ENCODE measurements at regions not wholly inside any gene's neighbourhood (a gene's known extent, or its start where the extent isn't known, plus 50 kb on each side); places are given as distances from the start of the nearest gene placed in this dataset.

DNA sequence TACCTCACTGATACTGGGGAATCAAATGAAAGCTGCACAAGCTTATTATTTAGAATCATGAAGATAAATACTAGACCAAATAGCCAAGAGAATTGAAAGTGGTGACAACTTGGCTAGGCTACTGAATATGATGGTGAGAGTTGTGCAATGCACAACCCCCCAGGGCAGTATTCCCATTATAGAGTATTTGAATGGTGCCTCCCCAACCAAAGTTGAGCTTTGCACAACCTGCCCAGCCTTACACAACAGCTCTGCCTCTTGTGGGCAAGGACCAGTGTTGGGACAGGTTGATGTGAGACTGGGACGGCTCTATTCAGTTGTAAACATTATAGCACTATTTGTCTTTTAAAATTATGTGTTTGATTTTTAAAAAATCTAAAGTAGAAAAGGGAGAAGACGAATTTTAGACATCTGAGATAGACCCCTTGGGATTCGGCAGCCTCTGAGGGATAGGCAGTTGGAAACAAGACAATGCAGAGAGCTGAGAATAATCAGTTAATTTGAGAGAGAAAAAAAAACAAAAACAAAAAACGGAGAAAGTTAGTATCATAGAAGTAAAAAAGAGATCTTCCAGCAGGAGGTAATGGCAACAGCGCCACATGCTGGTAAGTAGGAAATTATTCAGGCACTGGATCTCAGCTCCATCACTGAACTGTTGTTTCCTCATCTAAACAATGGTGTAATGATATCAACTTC lies 91.0 kb upstream of the KCNA3 start:
- BruUV-seq (replicated peaks), result no TSS peak
- Histone ChIP-seq H3K9me3 (ENCODE audit: low read length) (no peaks in the 10 kb centered on the region), H3K4me2 (ENCODE audit: low read depth, low read length) (no peak overlapping the region), H3K79me2 (ENCODE audit: insufficient read depth, low read length) (no peaks in the 10 kb centered on the region), H2AFZ (ENCODE audit: low read length) (no peak overlapping the region), H3K9ac (ENCODE audit: insufficient read depth, low read depth, low read length) (no peak overlapping the region), H3K36me3 (replicated peaks in 1 of 2; ENCODE audit: control insufficient read depth in 1 of 2, insufficient read depth in 2 of 2, low read length in 2 of 2) (no peaks in the 10 kb centered on the region), H3K27me3 (ENCODE audit: control insufficient read depth in 1 of 2, insufficient read depth in 2 of 2, low read length in 2 of 2) (no peaks in the 10 kb centered on the region), H3K4me3 (replicated peaks in 1 of 3; ENCODE audit: insufficient read depth in 1 of 3, low read depth in 2 of 3, low read length in 3 of 3) (no peak overlapping the region), H4K20me1 (ENCODE audit: insufficient read depth, low read length) (no peaks in the 10 kb centered on the region), H3K27ac (ENCODE audit: extremely low read length, insufficient read depth, low read length) (no peak overlapping the region), H3K4me1 (ENCODE audit: insufficient read depth, low read length) (no peaks in the 10 kb centered on the region)
- WGBS (ENCODE audit: low lambda C conversion rate), result 3% methylated on average over 5 of the region's 5 CpGs
- TF ChIP-seq ZNF747 (CRISPR knock-in tag; IDR thresholded peaks at IDR 0.05; ENCODE audit: borderline replicate concordance), result no peak
- TF ChIP-seq, protein P1, sequence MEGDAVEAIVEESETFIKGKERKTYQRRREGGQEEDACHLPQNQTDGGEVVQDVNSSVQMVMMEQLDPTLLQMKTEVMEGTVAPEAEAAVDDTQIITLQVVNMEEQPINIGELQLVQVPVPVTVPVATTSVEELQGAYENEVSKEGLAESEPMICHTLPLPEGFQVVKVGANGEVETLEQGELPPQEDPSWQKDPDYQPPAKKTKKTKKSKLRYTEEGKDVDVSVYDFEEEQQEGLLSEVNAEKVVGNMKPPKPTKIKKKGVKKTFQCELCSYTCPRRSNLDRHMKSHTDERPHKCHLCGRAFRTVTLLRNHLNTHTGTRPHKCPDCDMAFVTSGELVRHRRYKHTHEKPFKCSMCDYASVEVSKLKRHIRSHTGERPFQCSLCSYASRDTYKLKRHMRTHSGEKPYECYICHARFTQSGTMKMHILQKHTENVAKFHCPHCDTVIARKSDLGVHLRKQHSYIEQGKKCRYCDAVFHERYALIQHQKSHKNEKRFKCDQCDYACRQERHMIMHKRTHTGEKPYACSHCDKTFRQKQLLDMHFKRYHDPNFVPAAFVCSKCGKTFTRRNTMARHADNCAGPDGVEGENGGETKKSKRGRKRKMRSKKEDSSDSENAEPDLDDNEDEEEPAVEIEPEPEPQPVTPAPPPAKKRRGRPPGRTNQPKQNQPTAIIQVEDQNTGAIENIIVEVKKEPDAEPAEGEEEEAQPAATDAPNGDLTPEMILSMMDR (CRISPR knock-in tag; IDR thresholded peaks at IDR 0.05), result peak; percentile 62
- no peak for TF ChIP-seq MED13 (CRISPR knock-in tag; IDR thresholded peaks at IDR 0.05)
- TF ChIP-seq STAG1 (CRISPR knock-in tag; IDR thresholded peaks at IDR 0.05), result peak; percentile 67
- TF ChIP-seq, protein P2, sequence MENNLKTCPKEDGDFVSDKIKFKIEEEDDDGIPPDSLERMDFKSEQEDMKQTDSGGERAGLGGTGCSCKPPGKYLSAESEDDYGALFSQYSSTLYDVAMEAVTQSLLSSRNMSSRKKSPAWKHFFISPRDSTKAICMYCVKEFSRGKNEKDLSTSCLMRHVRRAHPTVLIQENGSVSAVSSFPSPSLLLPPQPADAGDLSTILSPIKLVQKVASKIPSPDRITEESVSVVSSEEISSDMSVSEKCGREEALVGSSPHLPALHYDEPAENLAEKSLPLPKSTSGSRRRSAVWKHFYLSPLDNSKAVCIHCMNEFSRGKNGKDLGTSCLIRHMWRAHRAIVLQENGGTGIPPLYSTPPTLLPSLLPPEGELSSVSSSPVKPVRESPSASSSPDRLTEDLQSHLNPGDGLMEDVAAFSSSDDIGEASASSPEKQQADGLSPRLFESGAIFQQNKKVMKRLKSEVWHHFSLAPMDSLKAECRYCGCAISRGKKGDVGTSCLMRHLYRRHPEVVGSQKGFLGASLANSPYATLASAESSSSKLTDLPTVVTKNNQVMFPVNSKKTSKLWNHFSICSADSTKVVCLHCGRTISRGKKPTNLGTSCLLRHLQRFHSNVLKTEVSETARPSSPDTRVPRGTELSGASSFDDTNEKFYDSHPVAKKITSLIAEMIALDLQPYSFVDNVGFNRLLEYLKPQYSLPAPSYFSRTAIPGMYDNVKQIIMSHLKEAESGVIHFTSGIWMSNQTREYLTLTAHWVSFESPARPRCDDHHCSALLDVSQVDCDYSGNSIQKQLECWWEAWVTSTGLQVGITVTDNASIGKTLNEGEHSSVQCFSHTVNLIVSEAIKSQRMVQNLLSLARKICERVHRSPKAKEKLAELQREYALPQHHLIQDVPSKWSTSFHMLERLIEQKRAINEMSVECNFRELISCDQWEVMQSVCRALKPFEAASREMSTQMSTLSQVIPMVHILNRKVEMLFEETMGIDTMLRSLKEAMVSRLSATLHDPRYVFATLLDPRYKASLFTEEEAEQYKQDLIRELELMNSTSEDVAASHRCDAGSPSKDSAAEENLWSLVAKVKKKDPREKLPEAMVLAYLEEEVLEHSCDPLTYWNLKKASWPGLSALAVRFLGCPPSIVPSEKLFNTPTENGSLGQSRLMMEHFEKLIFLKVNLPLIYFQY (CRISPR knock-in tag; IDR thresholded peaks at IDR 0.05; ENCODE audit: borderline replicate concordance), result no peak
- TF ChIP-seq CEBPB (IDR thresholded peaks at IDR 0.05; ENCODE audit: borderline replicate concordance, low read depth, low read length), result peak; percentile 43
- peak; percentile 49 for TF ChIP-seq SMC3 (IDR thresholded peaks at IDR 0.05; ENCODE audit: low read length)
- in situ Hi-C loops (cut with HindIII; ENCODE audit: extremely low pct_ligation_motif_present, low pct_unique_long_range_greater_than_20kb) (loop anchor here (5.0 kb wide), 1 partner anchor 133 kb away; no protein-coding TSS in a partner anchor), intact Hi-C loops (cut with micrococcal nuclease; ENCODE audit: unreplicated experiment) (loop anchor here (1.0 kb wide), 1 partner anchor 135 kb away; no protein-coding TSS in a partner anchor)
- ChIA-PET CTCF (ENCODE audit: low intra/inter-chr PET ratio, low total read pairs) (interaction anchor here (1.0 to 2.6 kb wide), 2 partner anchors 135 to 146 kb away, joined by 3 to 18 read pairs; no protein-coding TSS in a partner anchor), POLR2A (no interaction called here)
- ATAC-seq, result peak; percentile 37; the same call in 2 of the 3 replicates
- FAIRE-seq, result peak; percentile 44
- peak; percentile 25 for DNase-seq (ENCODE audit: low spot score)
